ENCODE measurements at regions not wholly inside any gene's neighbourhood (a gene's known extent, or its start where the extent isn't known, plus 50 kb on each side); places are given as distances from the start of the nearest gene placed in this dataset.

DNA sequence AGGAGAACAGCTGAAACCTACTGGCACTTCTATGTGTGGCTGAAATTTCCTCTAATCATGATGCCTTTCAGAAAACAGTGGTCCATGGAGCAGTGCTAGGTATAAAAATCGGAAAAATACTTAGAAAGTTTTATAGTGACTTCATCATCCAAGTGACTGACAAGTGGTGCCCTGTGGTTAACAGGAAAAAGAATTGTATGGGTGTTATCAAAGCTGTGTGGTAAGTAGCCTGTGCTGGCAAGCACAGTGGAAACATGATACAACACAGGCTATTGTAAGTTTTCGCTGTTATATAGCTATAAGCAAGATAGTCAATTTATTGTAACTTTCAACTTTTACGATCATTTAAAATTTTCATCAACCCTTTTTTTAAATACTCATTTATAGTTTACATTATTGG, 1599.7 kb upstream of the ZEB2 start:
- no peak overlapping the region for H3K4me3 ChIP-seq (ENCODE audit: low read depth, low read length)
- DNase-seq (ENCODE audit: low read depth), result no peak
- TF ChIP-seq, protein P1, sequence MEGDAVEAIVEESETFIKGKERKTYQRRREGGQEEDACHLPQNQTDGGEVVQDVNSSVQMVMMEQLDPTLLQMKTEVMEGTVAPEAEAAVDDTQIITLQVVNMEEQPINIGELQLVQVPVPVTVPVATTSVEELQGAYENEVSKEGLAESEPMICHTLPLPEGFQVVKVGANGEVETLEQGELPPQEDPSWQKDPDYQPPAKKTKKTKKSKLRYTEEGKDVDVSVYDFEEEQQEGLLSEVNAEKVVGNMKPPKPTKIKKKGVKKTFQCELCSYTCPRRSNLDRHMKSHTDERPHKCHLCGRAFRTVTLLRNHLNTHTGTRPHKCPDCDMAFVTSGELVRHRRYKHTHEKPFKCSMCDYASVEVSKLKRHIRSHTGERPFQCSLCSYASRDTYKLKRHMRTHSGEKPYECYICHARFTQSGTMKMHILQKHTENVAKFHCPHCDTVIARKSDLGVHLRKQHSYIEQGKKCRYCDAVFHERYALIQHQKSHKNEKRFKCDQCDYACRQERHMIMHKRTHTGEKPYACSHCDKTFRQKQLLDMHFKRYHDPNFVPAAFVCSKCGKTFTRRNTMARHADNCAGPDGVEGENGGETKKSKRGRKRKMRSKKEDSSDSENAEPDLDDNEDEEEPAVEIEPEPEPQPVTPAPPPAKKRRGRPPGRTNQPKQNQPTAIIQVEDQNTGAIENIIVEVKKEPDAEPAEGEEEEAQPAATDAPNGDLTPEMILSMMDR (IDR thresholded peaks at IDR 0.05; ENCODE audit: low read depth, low read length, missing control alignments), result no peak

DNA sequence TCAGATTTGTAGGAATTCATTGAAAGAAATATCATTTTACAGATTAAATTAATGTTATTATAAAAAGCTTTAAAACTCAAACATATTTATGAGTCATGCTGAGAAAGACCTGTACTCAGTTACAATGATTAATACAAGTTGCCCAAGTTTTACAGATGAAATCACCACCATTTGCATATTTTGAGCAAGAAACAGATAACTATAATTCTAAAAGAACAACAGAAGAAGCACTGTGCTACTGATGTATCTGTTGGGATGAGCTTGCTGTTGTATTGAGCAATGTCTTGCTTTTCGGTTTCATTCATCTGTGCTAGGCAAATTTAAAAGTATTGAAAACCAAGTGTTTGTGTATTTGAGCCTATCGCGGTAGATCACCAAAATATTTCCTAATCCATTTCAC, 1589.1 kb upstream of the ZEB2 start:
- no peak overlapping the region for H3K4me3 ChIP-seq (ENCODE audit: low read depth, low read length)
- TF ChIP-seq, protein P1 (IDR thresholded peaks at IDR 0.05; ENCODE audit: low read depth, low read length, missing control alignments), result no peak
- DNase-seq (ENCODE audit: low read depth), result no peak

DNA sequence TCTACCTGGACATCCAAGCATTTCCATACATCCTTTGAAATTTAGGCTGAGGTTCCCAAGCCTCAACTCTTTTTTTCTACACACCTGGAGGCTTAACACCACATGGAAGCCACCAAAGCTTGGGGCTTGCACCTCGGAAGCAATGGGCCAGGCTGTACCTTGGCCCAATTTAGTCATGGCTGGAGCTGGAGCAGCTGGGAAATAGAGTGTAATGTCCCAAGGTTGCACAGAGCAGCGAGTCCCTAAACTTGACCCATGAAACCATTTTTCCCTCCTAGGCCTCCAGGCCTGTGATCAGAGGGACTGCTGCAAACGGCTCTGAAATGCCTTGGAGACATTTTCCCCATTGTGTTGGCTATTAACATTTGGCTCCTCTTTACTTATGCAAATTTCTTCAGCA, 1574.3 kb upstream of the ZEB2 start:
- no peak for DNase-seq (ENCODE audit: low read depth)
- TF ChIP-seq, protein P1 (IDR thresholded peaks at IDR 0.05; ENCODE audit: low read depth, low read length, missing control alignments), result no peak
- H3K4me3 ChIP-seq (ENCODE audit: low read depth, low read length), result no peak overlapping the region

DNA sequence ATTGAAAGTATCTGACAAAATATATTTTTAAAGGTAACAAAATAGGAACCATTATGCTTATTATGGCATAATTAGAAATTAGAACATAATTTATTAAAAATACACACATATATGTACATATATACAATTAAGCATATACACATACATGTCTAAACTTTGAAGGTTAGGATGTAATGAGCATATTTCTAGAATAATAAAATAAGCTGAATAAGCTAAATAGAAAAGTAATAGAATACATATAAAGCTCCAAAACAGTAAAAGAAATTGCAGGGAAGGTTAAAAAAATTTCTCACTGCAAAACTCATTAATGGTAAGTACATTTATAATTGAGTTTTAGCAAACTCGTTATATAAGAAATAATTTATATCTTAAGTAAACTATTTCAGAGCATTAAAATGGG, 1561.5 kb upstream of the ZEB2 start:
- TF ChIP-seq, protein P1 (IDR thresholded peaks at IDR 0.05; ENCODE audit: low read depth, low read length, missing control alignments), result no peak
- DNase-seq (ENCODE audit: low read depth), result no peak
- no peak overlapping the region for H3K4me3 ChIP-seq (ENCODE audit: low read depth, low read length)

DNA sequence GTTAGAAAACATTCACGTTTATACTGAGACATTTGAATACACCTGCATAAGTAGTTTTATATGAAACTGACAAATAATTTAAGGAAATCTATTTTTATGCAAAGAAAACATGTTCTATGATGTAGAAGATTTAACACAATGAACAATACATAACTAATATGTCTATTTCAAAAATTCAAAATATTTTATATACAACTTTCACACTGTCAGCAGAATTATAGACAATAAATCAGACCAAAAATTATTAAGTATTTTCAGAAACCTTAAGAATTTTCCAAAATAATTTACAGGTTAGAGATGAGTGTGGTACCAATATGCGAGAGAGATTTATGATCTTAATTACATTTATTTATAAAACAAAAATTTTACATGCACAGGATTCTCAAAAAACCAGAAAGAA, 1561.0 kb upstream of the ZEB2 start:
- no peak overlapping the region for H3K4me3 ChIP-seq (ENCODE audit: low read depth, low read length)
- TF ChIP-seq, protein P1 (IDR thresholded peaks at IDR 0.05; ENCODE audit: low read depth, low read length, missing control alignments), result no peak
- no peak for DNase-seq (ENCODE audit: low read depth)

DNA sequence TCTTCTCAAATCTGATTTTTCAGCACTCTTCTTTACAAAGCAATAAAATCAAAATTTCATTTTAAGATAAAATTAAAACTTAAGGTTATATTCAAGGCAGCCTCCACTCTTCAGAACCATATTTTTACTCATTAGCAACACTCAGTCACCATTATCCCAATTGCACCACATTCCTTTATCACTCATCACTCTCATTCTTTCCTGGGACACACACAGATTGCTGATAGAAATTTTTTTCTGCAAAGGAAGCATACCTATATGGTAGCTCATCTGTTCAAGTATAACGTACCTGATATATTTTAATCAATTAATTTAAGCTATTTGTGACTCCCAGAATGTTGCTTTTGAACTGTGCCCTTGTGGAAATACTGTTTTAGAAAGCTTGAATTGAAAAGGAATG, 1559.3 kb upstream of the ZEB2 start:
- TF ChIP-seq, protein P1 (IDR thresholded peaks at IDR 0.05; ENCODE audit: low read depth, low read length, missing control alignments), result no peak
- no peak for DNase-seq (ENCODE audit: low read depth)
- H3K4me3 ChIP-seq (ENCODE audit: low read depth, low read length), result no peak overlapping the region

DNA sequence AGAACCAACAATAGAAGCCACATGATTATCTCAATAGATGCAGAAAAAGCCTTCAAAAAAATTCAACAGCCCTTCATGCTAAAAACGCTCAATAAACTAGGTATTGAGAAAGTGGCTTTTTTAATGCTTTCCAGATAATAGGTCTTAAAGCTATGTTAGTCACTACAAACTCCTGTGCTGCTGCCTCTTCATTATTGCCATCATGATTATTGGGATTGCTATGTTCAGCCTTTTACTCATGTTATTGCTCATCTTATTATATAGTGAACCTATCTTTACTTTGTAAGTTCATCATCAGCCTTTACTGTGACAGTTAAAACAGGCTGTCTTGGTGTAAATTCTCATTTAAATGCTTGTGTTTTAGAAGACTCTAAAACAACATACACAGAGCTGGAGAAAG, 1557.2 kb upstream of the ZEB2 start:
- H3K4me3 ChIP-seq (ENCODE audit: low read depth, low read length), result no peak overlapping the region
- TF ChIP-seq, protein P1 (IDR thresholded peaks at IDR 0.05; ENCODE audit: low read depth, low read length, missing control alignments), result no peak
- DNase-seq (ENCODE audit: low read depth), result no peak

Measured in GM12864 (cell line).